KMS-11 (cell line): ENCODE measurements at regions not wholly inside any gene's neighbourhood (a gene's known extent, or its start where the extent isn't known, plus 50 kb on each side); places are given as distances from the start of the nearest gene placed in this dataset.
A peak's percentile ranks its signal among the peaks of the same experiment; 100 is the strongest.
"Not testable (repeated sequence)": the region's sequence is repeated elsewhere in the genome, so short reads cannot be mapped to it uniquely, and the experiment has no call there.

ENCODE experiments used
- H2AFZ ChIP-seq: fragments of 200-600 bp; sonication (generic); 2 replicates; pipeline ENCODE4 v1.6.1; 2016; ENCODE audit warnings: antibody characterized with exemption, mixed run types, low read depth
- H3K27ac ChIP-seq: fragments of 200-600 bp; sonication (generic); 2 replicates; pipeline ENCODE4 v1.6.1; 2016; ENCODE audit warnings: mild to moderate bottlenecking, mixed run types
- H3K27me3 ChIP-seq: fragments of 200-600 bp; sonication (generic); 2 replicates; pipeline ENCODE4 v1.6.1; 2017; ENCODE audit warnings: mild to moderate bottlenecking, low read depth, mixed run types, moderate library complexity; ENCODE audit not compliant: insufficient read depth
- H3K36me3 ChIP-seq: fragments of 200-600 bp; sonication (generic); 2 replicates; pipeline ENCODE4 v1.6.1; 2017; ENCODE audit warnings: mild to moderate bottlenecking, mixed run types; ENCODE audit not compliant: insufficient read depth
- H3K4me1 ChIP-seq: fragments of 200-600 bp; sonication (generic); 2 replicates; pipeline ENCODE4 v1.6.1; 2016; ENCODE audit warnings: mild to moderate bottlenecking, low read depth, mixed run types; ENCODE audit not compliant: poor library complexity, severe bottlenecking
- H3K4me2 ChIP-seq: fragments of 200-600 bp; sonication (generic); 2 replicates; pipeline ENCODE4 v1.7.0; 2016; ENCODE audit warnings: mild to moderate bottlenecking, mixed run types
- H3K4me3 ChIP-seq: fragments of 200-600 bp; sonication (generic); IDR thresholded peaks from 2 replicates; pipeline ENCODE4 v1.6.1; 2017; ENCODE audit warnings: low read depth, low read length, mixed read lengths; ENCODE audit not compliant: insufficient read depth
- H3K79me2 ChIP-seq: fragments of 200-600 bp; sonication (generic); 2 replicates; pipeline ENCODE4 v1.6.1; 2016; ENCODE audit warnings: low read depth, mixed run types; ENCODE audit not compliant: insufficient read depth
- H3K9ac ChIP-seq: fragments of 200-600 bp; sonication (generic); 2 replicates; pipeline ENCODE4 v1.6.1; 2016; ENCODE audit warnings: mild to moderate bottlenecking, mixed run types
- H4K20me1 ChIP-seq: fragments of 200-600 bp; sonication (generic); 2 replicates; pipeline ENCODE4 v1.6.1; 2016; ENCODE audit warnings: mild to moderate bottlenecking, mixed run types; ENCODE audit not compliant: insufficient read depth
- CTCF ChIP-seq: fragments of 200-600 bp; sonication (generic); conservative IDR thresholded peaks from 2 replicates; pipeline ENCODE4 v1.6.1; 2017; ENCODE audit warnings: low read depth, mild to moderate bottlenecking, antibody characterized with exemption, low read length, moderate library complexity, mixed read lengths

- Histone ChIP-seq H3K27me3 (no peaks in the 10 kb centered on the region), H3K4me2 (no peak overlapping the region), H3K79me2 (no peaks in the 10 kb centered on the region), H2AFZ (no peak overlapping the region), H4K20me1 (no peaks in the 10 kb centered on the region), H3K36me3 (no peaks in the 10 kb centered on the region), H3K9ac (no peak overlapping the region), H3K4me1 (no peaks in the 10 kb centered on the region), H3K27ac (no peak overlapping the region), H3K4me3 (no peak overlapping the region)
- TF ChIP-seq CTCF, result no peak
These were observed 549.0 kb upstream of the GRID2 start for GRCh38 chr4:91754716-91755115.

DNA sequence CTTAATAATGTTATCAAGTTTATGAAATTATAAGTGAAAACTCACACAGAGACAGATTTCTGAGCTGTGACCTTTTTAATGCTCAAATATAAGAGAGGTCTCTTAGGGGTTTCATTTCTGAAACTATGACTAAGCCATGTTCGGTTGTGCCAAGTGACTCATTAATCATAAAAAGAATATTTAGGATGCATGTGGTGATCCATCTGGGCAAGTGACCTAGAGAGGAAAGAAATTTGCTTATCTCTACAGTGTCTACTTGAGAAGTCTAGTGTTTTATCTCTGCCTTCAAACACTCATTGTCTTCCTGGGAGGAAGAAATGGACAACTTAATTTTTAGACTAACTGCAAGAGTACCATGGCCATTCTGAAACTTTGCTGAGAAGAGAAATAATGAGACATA, 545.3 kb upstream of the GRID2 start:
- H3K4me1 ChIP-seq, result no peaks in the 10 kb centered on the region
- no peak overlapping the region for H3K4me2 ChIP-seq
- no peak overlapping the region for H3K9ac ChIP-seq
- no peaks in the 10 kb centered on the region for H3K79me2 ChIP-seq
- no peak overlapping the region for H3K4me3 ChIP-seq
- H3K36me3 ChIP-seq, result no peaks in the 10 kb centered on the region
- no peak overlapping the region for H2AFZ ChIP-seq
- TF ChIP-seq CTCF, result no peak
- no peak overlapping the region for H3K27ac ChIP-seq
- no peaks in the 10 kb centered on the region for H4K20me1 ChIP-seq
- no peaks in the 10 kb centered on the region for H3K27me3 ChIP-seq

GRCh38 chr4:91764085-91764484, 539.7 kb upstream of the GRID2 start:
- Histone ChIP-seq H3K27ac (no peak overlapping the region), H2AFZ (no peak overlapping the region), H3K27me3 (no peaks in the 10 kb centered on the region), H3K4me2 (no peak overlapping the region), H3K4me3 (no peak overlapping the region), H3K79me2 (no peaks in the 10 kb centered on the region), H3K36me3 (no peaks in the 10 kb centered on the region), H3K9ac (no peak overlapping the region), H4K20me1 (no peaks in the 10 kb centered on the region), H3K4me1 (no peaks in the 10 kb centered on the region)
- no peak for TF ChIP-seq CTCF

GRCh38 chr4:91769912-91770311, 533.9 kb upstream of the GRID2 start:
- TF ChIP-seq CTCF, result no peak
- no peak overlapping the region for H3K4me3 ChIP-seq
- H3K9ac ChIP-seq, result no peak overlapping the region
- H3K36me3 ChIP-seq, result no peaks in the 10 kb centered on the region
- no peak overlapping the region for H2AFZ ChIP-seq
- H4K20me1 ChIP-seq, result no peaks in the 10 kb centered on the region
- no peaks in the 10 kb centered on the region for H3K27me3 ChIP-seq
- H3K79me2 ChIP-seq, result no peaks in the 10 kb centered on the region
- H3K27ac ChIP-seq, result no peak overlapping the region
- no peaks in the 10 kb centered on the region for H3K4me1 ChIP-seq
- H3K4me2 ChIP-seq, result no peak overlapping the region

DNA sequence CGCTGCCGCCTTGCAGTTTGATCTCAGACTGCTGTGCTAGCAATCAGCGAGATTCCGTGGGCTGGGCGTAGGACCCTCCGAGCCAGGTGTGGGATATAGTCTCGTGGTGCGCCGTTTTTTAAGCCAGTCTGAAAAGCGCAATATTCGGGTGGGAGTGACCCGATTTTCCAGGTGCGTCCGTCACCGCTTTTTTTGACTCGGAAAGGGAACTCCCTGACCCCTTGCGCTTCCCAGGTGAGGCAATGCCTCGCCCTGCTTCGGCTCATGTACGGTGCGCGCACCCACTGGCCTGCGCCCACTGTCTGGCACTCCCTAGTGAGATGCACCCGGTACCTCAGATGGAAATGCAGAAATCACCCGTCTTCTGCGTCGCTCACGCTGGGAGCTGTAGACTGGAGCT, 512.1 kb upstream of the GRID2 start:
- H3K4me2 ChIP-seq, result peak overlapping the region; percentile 79; the same call in 1 of the 2 replicates
- H4K20me1 ChIP-seq, H3K4me3 ChIP-seq, H3K79me2 ChIP-seq, H3K36me3 ChIP-seq, H3K27ac ChIP-seq, H3K27me3 ChIP-seq: not testable (repeated sequence)
- peak overlapping the region; percentile 61; the same call in 1 of the 2 replicates for H3K9ac ChIP-seq
- H3K4me1 ChIP-seq, result peaks cover 12% of the 10 kb centered on the region
- H2AFZ ChIP-seq, result peak overlapping the region; percentile 79; the same call in 1 of the 2 replicates
